Thoracic aorta (tissue), 2 donors: ENCODE measurements at regions not wholly inside any gene's neighbourhood (a gene's known extent, or its start where the extent isn't known, plus 50 kb on each side); places are given as distances from the start of the nearest gene placed in this dataset.
"Not testable (repeated sequence)": the region's sequence is repeated elsewhere in the genome, so short reads cannot be mapped to it uniquely, and the experiment has no call there.

ENCODE experiments used
- ATAC-seq: fragments of 150-250 bp; one replicate; pipeline ENCODE4 v1.8.0; 2017; ENCODE audit warnings: low read depth; ENCODE audit not compliant: insufficient number of reproducible peaks, low FRiP score
- DNase-seq: peaks from one replicate; pipeline ENCODE4 v3.0.0-alpha.2; 2020; ENCODE audit warnings: low spot score
- H3K27ac ChIP-seq, 2 donors: fragments of 200-600 bp; sonication (generic); 1 replicate in 1 of 2; 2 replicates in 1 of 2; pipeline ENCODE4 v1.5.1; 2016; ENCODE audit warnings: mild to moderate bottlenecking in 2 of 2, moderate library complexity in 2 of 2
- H3K27me3 ChIP-seq: fragments of 200-600 bp; sonication (generic); replicated peaks from 2 replicates; pipeline ENCODE4 v1.6.0; 2016; ENCODE audit warnings: mild to moderate bottlenecking; ENCODE audit not compliant: insufficient read depth
- H3K36me3 ChIP-seq: fragments of 200-600 bp; sonication (generic); one replicate; pipeline ENCODE4 v1.5.1; 2016
- H3K4me1 ChIP-seq, 2 donors: fragments of 200-600 bp; sonication (generic); 1 replicate in 1 of 2; 2 replicates in 1 of 2; pipeline versions ENCODE4 v1.5.1 to v1.6.0; 2016; ENCODE audit warnings: low read depth in 2 of 2, mild to moderate bottlenecking in 1 of 2; ENCODE audit not compliant: control insufficient read depth in 1 of 2
- H3K4me3 ChIP-seq: fragments of 200-600 bp; sonication (generic); 2 replicates; pipeline ENCODE4 v1.5.1; 2016; ENCODE audit warnings: mild to moderate bottlenecking
- H3K9me3 ChIP-seq: fragments of 200-600 bp; sonication (generic); 2 replicates; pipeline ENCODE4 v1.5.1; 2016
- CTCF ChIP-seq: fragments of 200-600 bp; sonication (generic); IDR thresholded peaks from one replicate; pipeline ENCODE4 v1.5.1; 2019; ENCODE audit warnings: antibody characterized with exemption

GRCh38 chr10:89978081-89978480 lies 276.7 kb downstream of the KIF20B start:
- peaks cover 0 to 8% of the 10 kb centered on the region in 2 donors for H3K4me1 ChIP-seq
- no peaks in the 10 kb centered on the region for H3K27me3 ChIP-seq
- ATAC-seq (no peak), DNase-seq (no peak)
- no peaks in the 10 kb centered on the region for H3K36me3 ChIP-seq
- no peak for TF ChIP-seq CTCF
- H3K9me3 ChIP-seq: no peaks in the 10 kb centered on the region
- H3K27ac ChIP-seq: no peak overlapping the region
- H3K4me3 ChIP-seq: no peak overlapping the region

- Histone ChIP-seq H3K27ac (no peak overlapping the region), H3K27me3 (no peaks in the 10 kb centered on the region), H3K4me3 (no peak overlapping the region), H3K9me3 (no peaks in the 10 kb centered on the region), H3K4me1 (no peaks in the 10 kb centered on the region), H3K36me3 (no peaks in the 10 kb centered on the region)
- DNase-seq (no peak), ATAC-seq (no peak)
- no peak for TF ChIP-seq CTCF
These were observed 278.3 kb downstream of the KIF20B start for GRCh38 chr10:89979726-89980125.

- TF ChIP-seq CTCF: no peak
- H3K9me3 ChIP-seq: no peaks in the 10 kb centered on the region
- no peak overlapping the region for H3K27ac ChIP-seq
- DNase-seq (no peak), ATAC-seq (no peak)
- H3K36me3 ChIP-seq: no peaks in the 10 kb centered on the region
- H3K4me3 ChIP-seq: no peak overlapping the region
- H3K4me1 ChIP-seq: no peaks in the 10 kb centered on the region
- no peaks in the 10 kb centered on the region for H3K27me3 ChIP-seq
These were observed 278.8 kb downstream of the KIF20B start for GRCh38 chr10:89980166-89980565.

DNA sequence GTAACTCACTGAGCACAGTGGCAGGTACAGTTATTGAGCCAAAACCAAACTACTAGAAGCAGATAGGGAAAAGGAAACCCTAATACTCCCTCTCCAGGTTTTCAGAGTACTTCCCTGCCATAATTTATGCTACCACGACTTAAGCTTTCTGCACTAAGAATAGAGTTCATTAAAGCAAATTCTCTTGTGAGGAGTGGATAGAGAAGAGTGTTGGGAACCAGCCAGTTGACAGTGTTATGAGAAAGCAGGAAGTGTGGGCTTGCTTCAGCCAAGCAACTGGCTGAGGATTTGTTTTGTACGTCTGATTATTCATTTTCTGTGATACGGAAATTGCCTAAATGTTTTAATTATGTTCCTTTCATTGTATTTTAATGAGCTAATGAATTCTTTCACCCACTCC lies 280.5 kb downstream of the KIF20B start:
- DNase-seq (no peak), ATAC-seq (no peak)
- no peaks in the 10 kb centered on the region for H3K27me3 ChIP-seq
- H3K4me3 ChIP-seq: no peak overlapping the region
- TF ChIP-seq CTCF: no peak
- H3K4me1 ChIP-seq: no peaks in the 10 kb centered on the region
- no peak overlapping the region for H3K27ac ChIP-seq
- H3K9me3 ChIP-seq: no peaks in the 10 kb centered on the region
- H3K36me3 ChIP-seq: no peaks in the 10 kb centered on the region

DNA sequence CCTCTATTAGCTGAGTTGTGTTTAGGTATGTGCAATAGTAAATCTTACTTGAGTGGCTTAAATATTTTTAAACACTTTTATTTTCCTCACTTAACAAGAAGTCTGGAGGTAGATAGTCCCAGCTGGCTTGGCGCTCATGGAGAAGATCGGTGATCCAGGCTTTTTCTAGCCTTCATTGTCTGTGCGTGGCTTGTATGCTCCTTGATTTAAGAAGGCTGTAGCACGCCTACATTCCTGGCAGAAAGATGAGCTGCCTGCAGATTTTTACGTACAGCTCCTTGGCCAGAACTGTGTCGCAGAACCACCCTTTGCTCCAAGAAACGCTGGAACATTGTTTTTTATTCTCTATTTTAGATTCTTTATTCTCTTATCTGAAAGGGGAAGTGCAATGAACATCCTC lies 284.1 kb downstream of the KIF20B start:
- ATAC-seq (no peak), DNase-seq (no peak)
- Histone ChIP-seq H3K27ac (no peak overlapping the region), H3K4me1 (no peaks in the 10 kb centered on the region), H3K27me3 (no peaks in the 10 kb centered on the region), H3K4me3 (no peak overlapping the region), H3K36me3 (no peaks in the 10 kb centered on the region), H3K9me3 (no peaks in the 10 kb centered on the region)
- no peak for TF ChIP-seq CTCF

DNA sequence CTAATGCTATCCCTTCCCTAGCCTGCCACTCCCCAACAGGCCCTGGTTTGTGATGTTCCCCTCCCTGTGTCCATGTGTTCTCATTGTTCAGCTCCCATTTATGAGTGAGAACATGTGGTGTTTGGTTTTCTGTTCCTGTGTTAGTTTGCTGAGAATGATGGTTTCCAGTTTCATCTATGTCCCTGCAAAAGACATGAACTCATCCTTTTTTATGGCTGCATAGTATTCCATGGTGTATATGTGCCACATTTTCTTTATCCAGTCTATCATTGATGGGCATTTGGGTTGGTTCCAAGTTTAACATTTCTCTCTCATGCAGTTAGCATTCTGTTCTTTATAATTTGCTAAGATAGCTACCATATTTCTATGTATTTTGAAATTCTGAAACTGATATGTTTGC lies 287.0 kb downstream of the KIF20B start:
- not testable (repeated sequence) for ATAC-seq, H3K4me1 ChIP-seq, H3K27me3 ChIP-seq, H3K9me3 ChIP-seq, H3K4me3 ChIP-seq, H3K36me3 ChIP-seq, H3K27ac ChIP-seq, DNase-seq
